IgD-negative memory B cell (primary cell): ENCODE measurements at regions not wholly inside any gene's neighbourhood (a gene's known extent, or its start where the extent isn't known, plus 50 kb on each side); places are given as distances from the start of the nearest gene placed in this dataset.

Experiments
- H3K27ac Mint-ChIP-seq, 3 donors: one replicate each; pipeline ENCODE4 v1.8.0; 2020 to 2022; ENCODE audit warnings: mild to moderate bottlenecking in 3 of 3, mixed read lengths in 3 of 3, moderate library complexity in 1 of 3
- H3K27me3 Mint-ChIP-seq: one replicate; pipeline ENCODE4 v1.8.0; 2021; ENCODE audit warnings: mixed read lengths
- H3K36me3 Mint-ChIP-seq: one replicate; pipeline ENCODE4 v1.8.0; 2020; ENCODE audit warnings: mild to moderate bottlenecking, mixed read lengths
- H3K4me1 Mint-ChIP-seq, 3 donors: one replicate each; pipeline ENCODE4 v1.8.0; 2020 to 2022; ENCODE audit warnings: mixed read lengths in 3 of 3, mild to moderate bottlenecking in 1 of 3
- H3K4me3 Mint-ChIP-seq, 4 donors: one replicate each; pipeline ENCODE4 v1.8.0; 2020 to 2022; ENCODE audit warnings: mild to moderate bottlenecking in 4 of 4, mixed read lengths in 4 of 4, moderate library complexity in 3 of 4
- H3K9me3 Mint-ChIP-seq, 3 donors: one replicate each; pipeline ENCODE4 v1.8.0; 2020 to 2021; ENCODE audit warnings: mixed read lengths in 3 of 3, mild to moderate bottlenecking in 1 of 3

DNA sequence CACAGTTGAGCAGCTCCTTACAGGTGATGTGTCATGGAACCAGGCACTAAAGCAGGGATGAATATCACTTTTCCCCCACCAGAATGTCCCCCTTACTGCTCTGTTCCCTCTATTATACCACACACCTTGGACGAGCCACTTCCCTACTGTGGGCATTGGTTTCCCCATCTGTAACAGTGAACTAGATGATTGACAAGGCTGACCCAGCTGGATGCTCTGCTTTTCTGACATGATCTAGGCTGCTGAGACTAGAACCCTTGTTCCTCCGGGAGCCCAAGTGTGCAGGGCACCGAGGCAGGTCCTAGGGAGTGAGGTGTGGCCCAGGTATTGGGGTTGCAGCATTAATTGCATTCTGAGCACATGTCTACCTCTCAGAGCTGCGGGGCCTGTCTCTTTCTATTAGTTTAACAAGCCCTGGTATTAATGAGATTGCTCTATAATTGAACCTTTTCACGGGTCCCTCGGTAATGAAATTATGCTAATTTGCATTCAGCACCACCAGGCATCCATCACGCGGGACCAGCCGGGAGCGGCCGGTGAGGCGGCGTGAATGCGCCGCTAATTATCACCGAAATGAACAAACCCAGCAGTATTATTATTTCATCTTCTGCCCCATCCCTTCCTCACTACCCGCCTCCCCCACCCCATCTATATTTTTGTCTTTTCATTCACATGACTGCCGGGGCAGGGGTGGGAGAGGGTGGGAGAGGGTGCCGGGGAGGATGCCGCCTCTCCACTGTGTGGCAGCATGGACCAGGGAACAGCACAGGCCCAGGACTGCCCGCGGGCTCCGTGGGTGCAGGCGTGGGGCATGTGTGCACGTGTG is 121.1 kb downstream of the CYLD start:
- no peaks in the 10 kb centered on the region for H3K36me3 Mint-ChIP-seq
- H3K4me1 Mint-ChIP-seq, result no peaks in the 10 kb centered on the region
- peaks cover 0 to 2% (median 0%) of the 10 kb centered on the region in 3 donors for H3K9me3 Mint-ChIP-seq
- H3K27me3 Mint-ChIP-seq, result peaks cover 11% of the 10 kb centered on the region
- no peak overlapping the region for H3K27ac Mint-ChIP-seq
- H3K4me3 Mint-ChIP-seq, result no peak overlapping the region

DNA sequence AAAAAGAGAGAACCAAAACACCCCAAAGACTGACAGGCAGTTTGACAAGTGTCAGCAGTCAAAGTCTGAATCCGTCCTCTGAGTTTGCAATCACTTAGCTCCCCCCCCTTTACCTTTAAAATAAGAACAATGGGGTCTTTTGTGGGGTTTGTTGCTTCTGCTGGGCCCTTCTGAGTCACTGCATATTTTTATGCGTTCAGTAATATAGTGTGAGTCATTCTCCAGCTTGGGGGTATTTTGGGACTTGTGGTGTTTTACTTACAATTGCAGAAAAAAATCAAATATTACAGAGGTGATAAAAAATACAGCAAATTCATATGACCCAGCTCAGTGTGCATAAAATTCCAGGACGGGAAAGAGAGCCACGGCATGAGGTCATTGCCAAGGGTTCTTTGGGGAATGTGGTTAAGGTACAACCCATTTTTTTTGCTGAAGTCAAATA is 120.1 kb downstream of the CYLD start:
- Mint-ChIP-seq H3K36me3 (no peaks in the 10 kb centered on the region), H3K27ac (no peak overlapping the region), H3K27me3 (peaks cover 11% of the 10 kb centered on the region), H3K4me1 (no peaks in the 10 kb centered on the region), H3K9me3 (peaks cover 0 to under 1% (median 0%) of the 10 kb centered on the region in 3 donors), H3K4me3 (no peak overlapping the region)

DNA sequence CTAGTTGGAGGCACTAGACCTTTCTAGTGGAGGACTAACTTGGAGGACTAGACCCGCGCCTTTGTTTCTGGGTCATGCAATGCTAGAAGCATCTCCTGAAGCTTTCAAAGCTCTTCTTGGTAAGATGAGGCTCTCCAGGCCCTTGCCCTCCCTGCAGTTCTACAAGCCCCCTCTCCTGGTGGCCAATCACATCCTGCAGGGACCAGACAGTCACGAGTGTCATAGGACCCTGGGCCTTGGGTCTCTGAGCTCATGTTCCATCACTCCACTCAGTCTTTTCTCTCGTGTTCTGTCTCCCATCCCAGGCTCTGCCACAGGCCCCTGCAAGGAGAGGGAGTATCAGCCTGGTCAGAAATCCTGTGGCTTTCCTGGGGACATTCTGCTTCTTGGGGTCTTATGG is 119.6 kb downstream of the CYLD start:
- no peaks in the 10 kb centered on the region for H3K4me1 Mint-ChIP-seq
- H3K4me3 Mint-ChIP-seq, result no peak overlapping the region
- no peaks in the 10 kb centered on the region for H3K9me3 Mint-ChIP-seq
- no peak overlapping the region for H3K27ac Mint-ChIP-seq
- H3K36me3 Mint-ChIP-seq, result no peaks in the 10 kb centered on the region
- peaks cover 14% of the 10 kb centered on the region for H3K27me3 Mint-ChIP-seq

DNA sequence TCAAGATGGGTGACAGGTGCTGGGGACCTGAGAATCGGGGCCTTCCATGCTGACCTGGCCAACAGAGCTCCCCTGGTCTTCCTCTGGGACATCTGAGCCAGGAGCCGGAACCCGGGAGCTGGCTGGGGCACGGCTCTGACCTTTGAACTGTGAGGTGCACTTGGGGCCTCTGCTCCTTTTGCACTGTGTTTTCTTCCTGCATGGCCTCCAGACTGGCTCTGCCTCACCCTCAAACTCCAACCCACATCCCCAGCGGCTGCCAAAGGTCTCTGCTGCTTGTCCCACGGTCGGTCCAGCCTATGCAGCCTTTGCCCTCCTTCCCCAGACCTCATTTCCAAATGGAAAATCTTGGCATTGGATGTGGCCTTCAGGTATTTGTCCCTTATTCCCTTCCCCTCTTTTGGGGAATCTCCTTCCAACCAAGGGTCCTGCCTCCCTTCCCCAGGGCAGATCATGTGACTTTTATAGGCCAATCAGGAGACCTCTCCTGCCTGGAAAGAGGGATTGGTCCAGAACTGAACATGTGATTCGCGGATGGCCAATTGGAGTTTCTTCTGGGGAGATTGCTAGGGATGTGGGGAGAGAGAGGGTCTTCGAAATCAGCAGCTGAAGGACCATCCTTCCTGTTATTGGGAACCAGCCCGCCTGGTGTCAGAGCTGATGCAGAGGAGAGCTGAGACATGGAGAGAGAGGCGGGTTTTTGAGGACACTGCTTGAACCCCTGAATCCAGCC is 117.9 kb downstream of the CYLD start:
- Mint-ChIP-seq H3K4me1 (no peaks in the 10 kb centered on the region), H3K27ac (no peak overlapping the region), H3K9me3 (no peaks in the 10 kb centered on the region), H3K4me3 (no peak overlapping the region), H3K27me3 (peaks cover 13% of the 10 kb centered on the region), H3K36me3 (no peaks in the 10 kb centered on the region)

GRCh38 chr16:50858877-50859627 is 117.2 kb downstream of the CYLD start:
- peaks cover 17% of the 10 kb centered on the region for H3K27me3 Mint-ChIP-seq
- H3K4me1 Mint-ChIP-seq, result no peaks in the 10 kb centered on the region
- H3K4me3 Mint-ChIP-seq, result no peak overlapping the region
- H3K27ac Mint-ChIP-seq, result no peak overlapping the region
- no peaks in the 10 kb centered on the region for H3K9me3 Mint-ChIP-seq
- H3K36me3 Mint-ChIP-seq, result no peaks in the 10 kb centered on the region

GRCh38 chr16:50858376-50858775 is 116.5 kb downstream of the CYLD start:
- Mint-ChIP-seq H3K9me3 (no peaks in the 10 kb centered on the region), H3K27ac (no peak overlapping the region), H3K4me1 (no peaks in the 10 kb centered on the region), H3K4me3 (no peak overlapping the region), H3K36me3 (no peaks in the 10 kb centered on the region), H3K27me3 (peaks cover 13% of the 10 kb centered on the region)

DNA sequence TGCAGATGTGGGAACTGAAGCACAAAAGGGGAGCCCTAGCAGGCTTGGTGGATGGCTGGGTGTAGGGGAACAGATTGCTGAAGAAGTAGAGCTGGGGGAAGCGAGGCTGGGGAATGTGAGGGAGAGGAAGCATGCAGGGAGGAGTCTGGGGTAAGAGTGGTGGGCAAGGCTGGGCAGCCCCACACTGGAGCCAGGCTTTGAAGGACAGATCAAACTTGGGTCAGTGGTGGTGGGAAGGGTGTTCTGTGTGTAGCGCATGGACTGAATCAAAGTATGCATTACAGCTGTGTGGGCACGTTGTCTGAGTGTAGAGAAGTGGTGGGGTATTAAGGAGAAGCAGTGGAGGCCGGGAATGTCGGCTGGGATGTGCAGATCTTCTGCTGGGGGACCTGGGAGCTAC is 116.0 kb downstream of the CYLD start:
- no peaks in the 10 kb centered on the region for H3K36me3 Mint-ChIP-seq
- H3K27ac Mint-ChIP-seq, result no peak overlapping the region

DNA sequence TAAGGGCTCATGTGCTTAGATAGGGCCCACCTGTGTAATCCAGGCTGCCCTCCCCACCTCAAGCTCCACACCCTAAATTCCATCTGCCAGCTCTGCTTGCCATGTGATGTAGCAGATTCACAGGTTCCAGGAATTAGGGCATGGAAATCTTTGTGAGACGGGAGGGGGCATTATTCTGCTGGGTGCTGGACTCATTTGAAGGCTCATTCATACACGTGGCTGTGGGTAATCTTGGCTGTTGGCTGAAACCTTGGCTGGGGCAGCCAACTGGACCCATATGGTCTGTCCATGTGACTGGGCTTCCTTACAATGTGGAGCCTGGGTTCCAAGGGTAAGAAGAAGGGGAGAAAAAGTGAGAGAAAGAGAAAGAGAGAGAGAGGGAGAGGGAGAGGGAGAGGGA is 115.1 kb downstream of the CYLD start:
- Mint-ChIP-seq H3K4me1 (no peaks in the 10 kb centered on the region), H3K9me3 (no peaks in the 10 kb centered on the region), H3K27ac (no peak overlapping the region), H3K36me3 (no peaks in the 10 kb centered on the region), H3K27me3 (peaks cover 13% of the 10 kb centered on the region), H3K4me3 (no peak overlapping the region)

More for the DNA sequence above, 116.0 kb downstream of the CYLD start:
- H3K27me3 Mint-ChIP-seq, result peaks cover 13% of the 10 kb centered on the region
- H3K4me3 Mint-ChIP-seq, result no peak overlapping the region
- no peaks in the 10 kb centered on the region for H3K9me3 Mint-ChIP-seq
- no peaks in the 10 kb centered on the region for H3K4me1 Mint-ChIP-seq

DNA sequence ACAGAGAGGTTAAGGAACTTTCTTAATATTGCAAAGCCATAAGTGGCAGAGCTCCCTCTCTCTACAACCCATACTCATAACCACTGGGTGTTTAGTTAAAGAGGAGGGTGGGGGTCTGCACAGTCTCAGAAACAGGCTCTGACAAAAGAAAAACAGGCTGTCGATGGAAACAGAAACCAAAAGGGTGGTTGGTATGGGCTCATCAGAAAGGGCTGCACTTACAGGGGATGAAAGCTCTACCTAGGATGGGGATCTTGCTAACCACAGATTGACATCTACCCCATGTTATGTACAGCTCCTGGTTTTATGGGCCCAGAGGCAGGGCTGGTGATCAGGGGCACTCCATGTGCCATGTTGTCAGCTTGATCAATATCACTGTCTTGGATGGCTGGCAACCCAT is 111.4 kb downstream of the CYLD start:
- peaks cover 11% of the 10 kb centered on the region for H3K27me3 Mint-ChIP-seq
- H3K4me1 Mint-ChIP-seq, result no peaks in the 10 kb centered on the region
- H3K27ac Mint-ChIP-seq, result no peak overlapping the region

More for the DNA sequence above, 111.4 kb downstream of the CYLD start:
- no peaks in the 10 kb centered on the region for H3K9me3 Mint-ChIP-seq
- H3K4me3 Mint-ChIP-seq, result no peak overlapping the region
- H3K36me3 Mint-ChIP-seq, result no peaks in the 10 kb centered on the region
